MCF 10A (cell line): ENCODE measurements at regions not wholly inside any gene's neighbourhood (a gene's known extent, or its start where the extent isn't known, plus 50 kb on each side); places are given as distances from the start of the nearest gene placed in this dataset.

ENCODE experiments used
- BruUV-seq: library from RNA; stranded (reverse); fragments of 400-500 nt; replicated peaks from 2 replicates; lab custom pipeline; 2021; lab: Mats Ljungman, UMichigan
- CTCF ChIA-PET: fragments of 300-600 bp; sonication (Branson Sonifier 250); formaldehyde crosslinking; extraction: SDS; loops from one replicate; lab custom pipeline; 2021; ENCODE audit warnings: antibody characterized with exemption, inconsistent platforms; lab: Yijun Ruan, JAX
- POLR2A ChIA-PET: fragments of 300-600, 350-650 bp; sonication (Branson Sonifier 250); formaldehyde crosslinking; extraction: SDS; loops from one replicate; lab custom pipeline; 2020; ENCODE audit warnings: antibody characterized with exemption, inconsistent platforms; lab: Yijun Ruan, JAX
- DNase-seq: peaks from one replicate; pipeline ENCODE4 v3.0.0-alpha.2; 2018; ENCODE audit not compliant: unreplicated experiment
- H3K27ac Mint-ChIP-seq: one replicate; pipeline ENCODE4 v1.8.0; 2022; ENCODE audit warnings: mild to moderate bottlenecking, low read depth, mixed read lengths; ENCODE audit not compliant: unreplicated experiment
- H3K27me3 Mint-ChIP-seq: one replicate; pipeline ENCODE4 v1.8.0; 2022; ENCODE audit warnings: mixed read lengths; ENCODE audit not compliant: insufficient read depth, unreplicated experiment
- H3K36me3 Mint-ChIP-seq: one replicate; pipeline ENCODE4 v1.8.0; 2022; ENCODE audit warnings: mild to moderate bottlenecking, moderate library complexity, mixed read lengths; ENCODE audit not compliant: insufficient read depth, unreplicated experiment
- H3K4me1 Mint-ChIP-seq: one replicate; pipeline ENCODE4 v1.8.0; 2022; ENCODE audit warnings: mixed read lengths; ENCODE audit not compliant: insufficient read depth, unreplicated experiment
- H3K4me3 Mint-ChIP-seq: one replicate; pipeline ENCODE4 v1.8.0; 2022; ENCODE audit warnings: mild to moderate bottlenecking, moderate library complexity, mixed read lengths; ENCODE audit not compliant: unreplicated experiment
- H3K9me3 Mint-ChIP-seq: one replicate; pipeline ENCODE4 v1.8.0; 2022; ENCODE audit warnings: mixed read lengths; ENCODE audit not compliant: unreplicated experiment
- intact Hi-C: fragments of 100-400 bp; cut with micrococcal nuclease; formaldehyde crosslinking; loops from 2 replicates; pipeline ENCODE4 v1.14.1; 2022
- TF ChIP-seq, protein P1 (sequence below): fragments of 200-600 bp; IDR thresholded peaks from one replicate; pipeline ENCODE4 v1.8.0; 2022; ENCODE audit warnings: antibody characterized with exemption, mild to moderate bottlenecking; ENCODE audit not compliant: unreplicated experiment

DNA sequence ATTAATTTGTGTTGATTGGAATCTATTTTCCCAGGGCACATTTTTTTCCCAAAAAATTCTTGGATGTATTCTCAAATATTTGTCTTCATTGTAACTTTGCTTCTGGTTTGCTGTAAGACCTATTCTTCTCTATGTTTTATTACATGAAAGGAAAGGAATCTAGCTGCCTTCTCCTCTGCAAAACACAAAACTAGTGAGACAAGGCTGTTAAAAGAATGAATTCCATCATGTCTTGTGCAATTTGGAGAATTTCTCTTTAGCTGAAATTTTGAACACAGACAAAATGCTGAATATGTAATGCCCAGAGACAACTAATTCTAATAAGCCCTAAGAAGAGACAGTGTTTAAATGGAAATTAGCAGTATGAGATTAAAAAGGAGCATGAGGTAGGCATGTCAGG is 275.9 kb downstream of the CDH20 start:
- H3K4me1 Mint-ChIP-seq, result peaks cover 15% of the 10 kb centered on the region
- DNase-seq, result no peak
- POLR2A ChIA-PET, result no interaction called here
- intact Hi-C loops, result no loop called here
- peaks cover 8% of the 10 kb centered on the region for H3K9me3 Mint-ChIP-seq
- no TSS peak for BruUV-seq
- H3K4me3 Mint-ChIP-seq, result no peak overlapping the region
- no peaks in the 10 kb centered on the region for H3K36me3 Mint-ChIP-seq
- H3K27me3 Mint-ChIP-seq, result no peaks in the 10 kb centered on the region
- H3K27ac Mint-ChIP-seq, result no peak overlapping the region
- CTCF ChIA-PET, result interaction anchor here (0.8 to 1.9 kb wide), 3 partner anchors 27 to 252 kb away, joined by 3 to 9 read pairs (median 3); no protein-coding TSS in a partner anchor
- TF ChIP-seq, protein P1, sequence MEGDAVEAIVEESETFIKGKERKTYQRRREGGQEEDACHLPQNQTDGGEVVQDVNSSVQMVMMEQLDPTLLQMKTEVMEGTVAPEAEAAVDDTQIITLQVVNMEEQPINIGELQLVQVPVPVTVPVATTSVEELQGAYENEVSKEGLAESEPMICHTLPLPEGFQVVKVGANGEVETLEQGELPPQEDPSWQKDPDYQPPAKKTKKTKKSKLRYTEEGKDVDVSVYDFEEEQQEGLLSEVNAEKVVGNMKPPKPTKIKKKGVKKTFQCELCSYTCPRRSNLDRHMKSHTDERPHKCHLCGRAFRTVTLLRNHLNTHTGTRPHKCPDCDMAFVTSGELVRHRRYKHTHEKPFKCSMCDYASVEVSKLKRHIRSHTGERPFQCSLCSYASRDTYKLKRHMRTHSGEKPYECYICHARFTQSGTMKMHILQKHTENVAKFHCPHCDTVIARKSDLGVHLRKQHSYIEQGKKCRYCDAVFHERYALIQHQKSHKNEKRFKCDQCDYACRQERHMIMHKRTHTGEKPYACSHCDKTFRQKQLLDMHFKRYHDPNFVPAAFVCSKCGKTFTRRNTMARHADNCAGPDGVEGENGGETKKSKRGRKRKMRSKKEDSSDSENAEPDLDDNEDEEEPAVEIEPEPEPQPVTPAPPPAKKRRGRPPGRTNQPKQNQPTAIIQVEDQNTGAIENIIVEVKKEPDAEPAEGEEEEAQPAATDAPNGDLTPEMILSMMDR, result no peak

DNA sequence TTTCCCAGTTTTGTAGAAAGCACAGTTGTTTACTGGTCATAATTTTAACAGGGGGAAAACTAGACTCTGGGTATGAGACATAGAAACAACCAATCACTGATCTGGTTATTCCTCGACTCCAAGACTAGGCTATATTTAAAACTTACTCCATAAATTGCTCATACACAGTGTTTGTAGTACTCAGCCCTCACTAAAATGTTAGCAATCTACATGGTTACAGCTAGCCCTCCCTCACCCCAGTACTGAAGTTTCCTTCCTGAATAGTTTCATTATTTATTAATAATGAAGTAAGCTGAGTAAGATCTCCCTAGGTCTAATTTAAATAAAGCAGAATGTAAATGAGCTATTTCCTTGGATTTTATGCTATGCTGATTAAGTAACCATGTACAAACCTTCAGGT is 275.1 kb downstream of the CDH20 start:
- TF ChIP-seq, protein P1, result no peak
- peaks cover 8% of the 10 kb centered on the region for H3K9me3 Mint-ChIP-seq
- ChIA-PET POLR2A (interaction anchor here (1.6 to 3.1 kb wide), 2 partner anchors 21 to 288 kb away, joined by 6 to 7 read pairs; no protein-coding TSS in a partner anchor), CTCF (interaction anchor here (0.6 to 1.4 kb wide), 6 partner anchors 28 to 624 kb away, joined by 3 to 4 read pairs (median 3); no protein-coding TSS in a partner anchor)
- H3K4me1 Mint-ChIP-seq, result peaks cover 15% of the 10 kb centered on the region
- no peak for DNase-seq
- H3K36me3 Mint-ChIP-seq, result no peaks in the 10 kb centered on the region
- no peak overlapping the region for H3K4me3 Mint-ChIP-seq
- no peak overlapping the region for H3K27ac Mint-ChIP-seq
- BruUV-seq, result no TSS peak
- H3K27me3 Mint-ChIP-seq, result no peaks in the 10 kb centered on the region
- intact Hi-C loops, result no loop called here

DNA sequence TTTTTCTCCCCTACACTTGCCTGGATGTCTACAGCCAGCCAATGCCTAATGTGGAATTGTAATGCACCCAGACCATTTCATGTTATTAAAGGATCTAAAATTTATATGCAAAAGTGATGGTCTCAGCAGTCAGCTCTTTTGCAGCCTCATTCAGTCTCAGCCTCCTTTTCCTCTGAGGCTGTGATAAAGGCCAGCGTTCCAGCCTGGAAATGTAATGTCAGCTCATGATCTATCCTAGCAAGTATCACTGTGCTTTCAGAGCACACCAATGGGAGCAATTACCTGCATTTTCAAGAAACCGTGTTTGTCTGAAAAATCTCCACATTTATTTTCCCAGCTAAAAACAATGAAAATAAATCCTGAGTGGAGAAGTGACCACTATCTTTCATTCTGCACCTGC is 274.6 kb downstream of the CDH20 start:
- ChIA-PET CTCF (interaction anchor here (0.6 to 1.4 kb wide), 4 partner anchors 27 to 446 kb away, joined by 3 to 4 read pairs (median 4); no protein-coding TSS in a partner anchor), POLR2A (interaction anchor here (1.6 to 3.1 kb wide), 2 partner anchors 20 to 289 kb away, joined by 6 to 7 read pairs; no protein-coding TSS in a partner anchor)
- no peaks in the 10 kb centered on the region for H3K36me3 Mint-ChIP-seq
- peaks cover 15% of the 10 kb centered on the region for H3K4me1 Mint-ChIP-seq
- peaks cover 8% of the 10 kb centered on the region for H3K9me3 Mint-ChIP-seq
- no peaks in the 10 kb centered on the region for H3K27me3 Mint-ChIP-seq
- intact Hi-C loops, result no loop called here
- no peak overlapping the region for H3K27ac Mint-ChIP-seq
- no peak for DNase-seq
- no TSS peak for BruUV-seq
- no peak overlapping the region for H3K4me3 Mint-ChIP-seq
- TF ChIP-seq, protein P1, result no peak

DNA sequence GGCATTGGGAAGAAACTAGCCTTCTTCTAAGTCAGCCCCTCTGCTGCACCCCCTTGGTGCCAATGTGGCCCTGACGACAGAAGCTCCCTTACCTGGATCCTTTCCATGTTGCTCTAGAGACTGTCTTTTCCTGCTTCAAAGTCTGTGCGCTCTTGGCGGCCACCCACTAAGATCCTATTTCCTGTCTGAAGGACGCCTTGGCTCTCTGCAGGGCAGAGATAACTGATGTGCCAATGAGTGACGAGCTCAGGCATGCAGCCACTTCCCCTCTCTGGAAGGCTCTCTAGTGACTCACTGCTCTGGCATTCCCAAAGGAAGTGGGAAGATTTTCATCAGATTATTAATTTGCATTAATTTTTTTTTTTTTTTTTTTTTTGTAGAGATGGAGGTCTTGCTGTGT is 273.5 kb downstream of the CDH20 start:
- peaks cover 22% of the 10 kb centered on the region for H3K4me1 Mint-ChIP-seq
- H3K36me3 Mint-ChIP-seq, result no peaks in the 10 kb centered on the region
- H3K4me3 Mint-ChIP-seq, result no peak overlapping the region
- BruUV-seq, result no TSS peak
- H3K9me3 Mint-ChIP-seq, result peaks cover 8% of the 10 kb centered on the region
- intact Hi-C loops, result no loop called here
- ChIA-PET CTCF (interaction anchor here (0.5 to 1.4 kb wide), 2 partner anchors 25 to 282 kb away, joined by 3 to 8 read pairs; no protein-coding TSS in a partner anchor), POLR2A (interaction anchor here (0.6 to 3.1 kb wide), 7 partner anchors 10 to 290 kb away, joined by 3 to 7 read pairs (median 4); no protein-coding TSS in a partner anchor)
- H3K27me3 Mint-ChIP-seq, result no peaks in the 10 kb centered on the region
- peak; percentile 95 for DNase-seq
- peak overlapping the region; percentile 61 for H3K27ac Mint-ChIP-seq
- TF ChIP-seq, protein P1, result no peak
